Ovary (tissue), 3 donors: ENCODE measurements at regions not wholly inside any gene's neighbourhood (a gene's known extent, or its start where the extent isn't known, plus 50 kb on each side); places are given as distances from the start of the nearest gene placed in this dataset.

ENCODE experiments used
- EP300 ChIP-seq: sonication (generic); formaldehyde crosslinking; IDR thresholded peaks from one replicate; pipeline ENCODE4 v1.6.1; 2017; ENCODE audit warnings: antibody characterized with exemption
- POLR2A ChIP-seq: fragments of 450-650 bp; IDR thresholded peaks from one replicate; pipeline ENCODE4 v1.6.1; 2017; ENCODE audit warnings: antibody characterized with exemption, mild to moderate bottlenecking, moderate library complexity
- TF ChIP-seq, protein P1 (sequence below), 3 donors: fragments of 450-650 bp in 2 of 3; fragments of 200-600 bp in 1 of 3; IDR thresholded peaks; one replicate each; pipeline versions ENCODE4 v1.5.1 to v1.8.0; 2016 to 2022; ENCODE audit warnings: antibody characterized with exemption in 3 of 3, mild to moderate bottlenecking in 1 of 3
- donor health status: DM: no; HTN: no; CAD: no.

GRCh38 chr9:135181336-135181735 is 93.9 kb downstream of the OLFM1 start:
- TF ChIP-seq, protein P1, sequence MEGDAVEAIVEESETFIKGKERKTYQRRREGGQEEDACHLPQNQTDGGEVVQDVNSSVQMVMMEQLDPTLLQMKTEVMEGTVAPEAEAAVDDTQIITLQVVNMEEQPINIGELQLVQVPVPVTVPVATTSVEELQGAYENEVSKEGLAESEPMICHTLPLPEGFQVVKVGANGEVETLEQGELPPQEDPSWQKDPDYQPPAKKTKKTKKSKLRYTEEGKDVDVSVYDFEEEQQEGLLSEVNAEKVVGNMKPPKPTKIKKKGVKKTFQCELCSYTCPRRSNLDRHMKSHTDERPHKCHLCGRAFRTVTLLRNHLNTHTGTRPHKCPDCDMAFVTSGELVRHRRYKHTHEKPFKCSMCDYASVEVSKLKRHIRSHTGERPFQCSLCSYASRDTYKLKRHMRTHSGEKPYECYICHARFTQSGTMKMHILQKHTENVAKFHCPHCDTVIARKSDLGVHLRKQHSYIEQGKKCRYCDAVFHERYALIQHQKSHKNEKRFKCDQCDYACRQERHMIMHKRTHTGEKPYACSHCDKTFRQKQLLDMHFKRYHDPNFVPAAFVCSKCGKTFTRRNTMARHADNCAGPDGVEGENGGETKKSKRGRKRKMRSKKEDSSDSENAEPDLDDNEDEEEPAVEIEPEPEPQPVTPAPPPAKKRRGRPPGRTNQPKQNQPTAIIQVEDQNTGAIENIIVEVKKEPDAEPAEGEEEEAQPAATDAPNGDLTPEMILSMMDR (IDR thresholded peaks at IDR 0.05): no peak
- TF ChIP-seq POLR2A: no peak
- TF ChIP-seq EP300: no peak
